A549 (cell line): ENCODE measurements at regions not wholly inside any gene's neighbourhood (a gene's known extent, or its start where the extent isn't known, plus 50 kb on each side); places are given as distances from the start of the nearest gene placed in this dataset.

Experiments used
- ATAC-seq, 2 experiments: fragments of 200-7000 bp in 1 of 2; fragments of >200 bp in 1 of 2; cut with Nextera tagmentation in 1 of 2; cut with Tn5 transposase in 1 of 2; 3 replicates each; pipeline versions ENCODE4 v1.8.0 to v1.9.1; 2018 to 2020; ENCODE audit warnings: mild to moderate bottlenecking in 1 of 2, moderate library complexity in 1 of 2
- CTCF ChIA-PET: fragments of 300-600 bp; sonication (Branson Sonifier 250); formaldehyde crosslinking; extraction: SDS; loops from one replicate; lab custom pipeline; 2021; ENCODE audit warnings: antibody characterized with exemption, inconsistent platforms; lab: Yijun Ruan, JAX
- POLR2A ChIA-PET: fragments of 350-600 bp; formaldehyde crosslinking; extraction: SDS; loops from one replicate; lab custom pipeline; 2021; ENCODE audit warnings: antibody characterized with exemption, inconsistent platforms; lab: Yijun Ruan, JAX
- DNase-seq, 2 experiments: peaks; one replicate each; pipeline versions ENCODE4 v3.0.0 to v3.0.0-alpha.2; 2011 to 2016; ENCODE audit warnings: low read depth in 1 of 2, low spot score in 1 of 2
- FAIRE-seq: peaks from 2 replicates; lab custom pipeline; 2011; peaks lifted over from hg19 to GRCh38; lab: Jason Lieb, UNC
- H3K27ac ChIP-seq, 2 experiments: fragments of >200 bp; sonication (Bioruptor Twin); formaldehyde crosslinking; 3 replicates each; pipeline ENCODE4 v1.5.1; 2016 to 2017
- H3K4me1 ChIP-seq: fragments of >200 bp; sonication (Bioruptor Twin); formaldehyde crosslinking; 3 replicates; pipeline ENCODE4 v1.6.1; 2016
- H3K4me2 ChIP-seq: fragments of >200 bp; sonication (Bioruptor Twin); formaldehyde crosslinking; 3 replicates; pipeline ENCODE4 v1.6.1; 2016
- H3K4me3 ChIP-seq: fragments of >200 bp; sonication (Bioruptor Twin); formaldehyde crosslinking; 3 replicates; pipeline ENCODE4 v1.5.1; 2016
- H3K9me3 ChIP-seq: fragments of >200 bp; sonication (Bioruptor Twin); formaldehyde crosslinking; 3 replicates; pipeline ENCODE4 v1.6.1; 2016
- ATOH8 ChIP-seq: fragments of 250-450 bp; sonication (Bioruptor Pico); IDR thresholded peaks from 2 replicates; pipeline ENCODE4 v1.5.0; 2020; ENCODE audit warnings: low read depth, mild to moderate bottlenecking, moderate library complexity
- CBX2 ChIP-seq: fragments of 200-600 bp; sonication (generic); IDR thresholded peaks from 2 replicates; pipeline ENCODE4 v1.6.1; 2016; ENCODE audit warnings: low read depth, mild to moderate bottlenecking, borderline replicate concordance
- CBX8 ChIP-seq: fragments of 200-600 bp; sonication (generic); IDR thresholded peaks from 2 replicates; pipeline ENCODE4 v1.6.1; 2016
- CEBPB ChIP-seq, 2 experiments: fragments of >200 bp in 1 of 2; sonication (Bioruptor Twin) in 1 of 2; formaldehyde crosslinking in 1 of 2; IDR thresholded peaks; 2 replicates each; pipeline ENCODE4 v1.6.1; 2012 to 2016
- E2F6 ChIP-seq: IDR thresholded peaks from 2 replicates; pipeline ENCODE4 v1.6.1; 2012; ENCODE audit warnings: low read depth, borderline replicate concordance
- EHF ChIP-seq: fragments of 250-450 bp; sonication (Bioruptor Pico); IDR thresholded peaks from 2 replicates; pipeline ENCODE4 v1.5.0; 2020; ENCODE audit warnings: mild to moderate bottlenecking
- EHMT2 ChIP-seq: fragments of 200-600 bp; sonication (generic); IDR thresholded peaks from 2 replicates; pipeline ENCODE4 v1.6.1; 2016; ENCODE audit warnings: antibody characterized with exemption, low read depth, mild to moderate bottlenecking, moderate library complexity
- FOSL2 ChIP-seq, 2 experiments: fragments of 450-650 bp in 1 of 2; fragments of >200 bp in 1 of 2; sonication (Bioruptor Twin) in 1 of 2; formaldehyde crosslinking; IDR thresholded peaks; 2 replicates each; pipeline versions ENCODE4 v1.5.0 to v1.6.1; 2016 to 2020; ENCODE audit warnings: mild to moderate bottlenecking in 1 of 2, moderate library complexity in 1 of 2
- HDAC2 ChIP-seq: fragments of 200-600 bp; sonication (generic); IDR thresholded peaks from 2 replicates; pipeline ENCODE4 v1.6.1; 2016
- HES2 ChIP-seq: fragments of >200 bp; sonication (Bioruptor Twin); formaldehyde crosslinking; IDR thresholded peaks from 2 replicates; pipeline ENCODE4 v1.6.1; 2016
- HMGXB4 ChIP-seq: fragments of 250-450 bp; sonication (Bioruptor Pico); IDR thresholded peaks from 2 replicates; pipeline ENCODE4 v1.5.0; 2021; ENCODE audit warnings: mild to moderate bottlenecking, moderate library complexity, borderline replicate concordance
- JUN ChIP-seq, 2 experiments: fragments of >200 bp; sonication (Bioruptor Twin); formaldehyde crosslinking; IDR thresholded peaks; 2 replicates in 1 of 2; 3 replicates in 1 of 2; pipeline ENCODE4 v1.6.1; 2016 to 2017
- JUNB ChIP-seq: fragments of >200 bp; sonication (Bioruptor Twin); formaldehyde crosslinking; IDR thresholded peaks from 2 replicates; pipeline ENCODE4 v1.6.1; 2016
- KDM1A ChIP-seq: fragments of 200-600 bp; sonication (generic); IDR thresholded peaks from 2 replicates; pipeline ENCODE4 v1.6.1; 2016; ENCODE audit warnings: low read depth, mild to moderate bottlenecking
- MAFK ChIP-seq: fragments of 450-650 bp; IDR thresholded peaks from 2 replicates; pipeline ENCODE4 v1.6.1; 2014; ENCODE audit not compliant: partially characterized antibody
- MAZ ChIP-seq: fragments of 150-350 bp; IDR thresholded peaks from 2 replicates; pipeline ENCODE4 v1.6.1; 2014; ENCODE audit warnings: antibody characterized with exemption, low read depth, low read length, borderline replicate concordance
- MYC ChIP-seq: IDR thresholded peaks from 2 replicates; pipeline ENCODE4 v1.6.1; 2012; ENCODE audit warnings: mild to moderate bottlenecking, inconsistent platforms, low read length, improper control_type of control experiment, borderline replicate concordance
- NFE2L2 ChIP-seq: fragments of 150-350 bp; conservative IDR thresholded peaks from 2 replicates; pipeline ENCODE4 v1.6.1; 2014; ENCODE audit warnings: low read length
- PHF8 ChIP-seq: fragments of 200-600 bp; sonication (generic); IDR thresholded peaks from 2 replicates; pipeline ENCODE4 v1.6.1; 2016; ENCODE audit warnings: low read depth, mild to moderate bottlenecking, antibody characterized with exemption, moderate library complexity, borderline replicate concordance
- POLR2A ChIP-seq: IDR thresholded peaks from 2 replicates; pipeline ENCODE4 v1.6.1; 2012; ENCODE audit warnings: mild to moderate bottlenecking, low read length
- POLR2AphosphoS2 ChIP-seq: conservative IDR thresholded peaks from 2 replicates; pipeline ENCODE4 v1.6.1; 2012; ENCODE audit warnings: low read length, improper control_type of control experiment, inconsistent platforms
- REST ChIP-seq: fragments of 200-600 bp; sonication (generic); IDR thresholded peaks from 2 replicates; pipeline ENCODE4 v1.6.1; 2016; ENCODE audit warnings: antibody characterized with exemption, mild to moderate bottlenecking, moderate library complexity
- RNF2 ChIP-seq: fragments of 200-600 bp; sonication (generic); IDR thresholded peaks from 2 replicates; pipeline ENCODE4 v1.6.1; 2016; ENCODE audit warnings: low read depth, mild to moderate bottlenecking, antibody characterized with exemption, moderate library complexity, borderline replicate concordance
- SMC3 ChIP-seq: fragments of >200 bp; sonication (Bioruptor Twin); formaldehyde crosslinking; IDR thresholded peaks from 3 replicates; pipeline ENCODE4 v1.6.1; 2018; ENCODE audit warnings: inconsistent platforms
- ZC3H11A ChIP-seq: fragments of 450-650 bp; IDR thresholded peaks from 2 replicates; pipeline ENCODE4 v1.6.1; 2014; ENCODE audit warnings: antibody characterized with exemption, mild to moderate bottlenecking
- ZFP36 ChIP-seq: fragments of 450-650 bp; IDR thresholded peaks from 2 replicates; pipeline ENCODE4 v1.6.1; 2014; ENCODE audit warnings: borderline replicate concordance; ENCODE audit not compliant: partially characterized antibody
- ZSCAN20 ChIP-seq: fragments of 250-450 bp; sonication (Bioruptor Pico); IDR thresholded peaks from 2 replicates; pipeline ENCODE4 v1.8.0; 2022; ENCODE audit warnings: mild to moderate bottlenecking, moderate library complexity
- WGBS: methylation state at CpG from one replicate; pipeline ENCODE4 v1.1.6; 2017; ENCODE audit errors: missing lambda C conversion rate; 5-methylcytosine and 5-hydroxymethylcytosine counted together

- Histone ChIP-seq H3K4me3 (no peak overlapping the region), H3K9me3 (no peaks in the 10 kb centered on the region), H3K4me2 (no peak overlapping the region), H3K4me1 (no peaks in the 10 kb centered on the region), H3K27ac (no peak overlapping the region)
- no peak for DNase-seq
- 53% methylated on average over 3 of the region's 3 CpGs for WGBS
- ChIA-PET POLR2A (no interaction called here), CTCF (interaction anchor here (0.6 to 1.6 kb wide), 2 partner anchors 24 to 110 kb away, joined by 3 to 4 read pairs; no protein-coding TSS in a partner anchor)
- no peak for FAIRE-seq
- TF ChIP-seq ZFP36 (no peak), JUN (IDR thresholded peaks at IDR 0.05) (no peak)
- ATAC-seq: no peak
Measured at GRCh38 chr6:108755257-108756240, 92.7 kb upstream of the ARMC2 start.

GRCh38 chr6:108757357-108757756 lies 90.9 kb upstream of the ARMC2 start:
- Histone ChIP-seq H3K27ac (no peak overlapping the region), H3K9me3 (no peaks in the 10 kb centered on the region), H3K4me3 (no peak overlapping the region), H3K4me1 (no peaks in the 10 kb centered on the region), H3K4me2 (no peak overlapping the region)
- DNase-seq (no peak), ATAC-seq (no peak), FAIRE-seq (no peak)
- TF ChIP-seq CBX8: no peak
- TF ChIP-seq EHF (CRISPR knock-in tag): no peak
- TF ChIP-seq CBX2: no peak
- no peak for TF ChIP-seq HDAC2
- TF ChIP-seq ATOH8: no peak
- no peak for TF ChIP-seq ZC3H11A
- TF ChIP-seq CEBPB (IDR thresholded peaks at IDR 0.05): no peak
- no peak for TF ChIP-seq ZSCAN20 (CRISPR knock-in tag)
- no peak for TF ChIP-seq POLR2AphosphoS2
- no peak for TF ChIP-seq FOSL2 (IDR thresholded peaks at IDR 0.05)
- TF ChIP-seq FOSL2 (CRISPR knock-in tag; IDR thresholded peaks at IDR 0.05): no peak
- no peak for TF ChIP-seq RNF2
- TF ChIP-seq POLR2A: no peak
- no peak for TF ChIP-seq MAZ
- no peak for TF ChIP-seq EHMT2
- TF ChIP-seq KDM1A: no peak
- no peak for TF ChIP-seq SMC3
- TF ChIP-seq JUNB: no peak
- 84% methylated on average over 1 of the region's 1 CpG for WGBS
- CTCF ChIA-PET: no interaction called here
- POLR2A ChIA-PET: no interaction called here

GRCh38 chr6:108758884-108759283 lies 89.3 kb upstream of the ARMC2 start:
- Histone ChIP-seq H3K4me2 (no peak overlapping the region), H3K9me3 (no peaks in the 10 kb centered on the region), H3K4me3 (no peak overlapping the region), H3K27ac (no peak overlapping the region), H3K4me1 (no peaks in the 10 kb centered on the region)
- POLR2A ChIA-PET: no interaction called here
- FAIRE-seq: no peak
- no peak for DNase-seq
- CTCF ChIA-PET: interaction anchor here (0.6 kb wide), 1 partner anchor 507 kb away, joined by 3 read pairs; no protein-coding TSS in a partner anchor
- WGBS: 86% methylated on average over 4 of the region's 5 CpGs
- no peak for ATAC-seq
- TF ChIP-seq MAFK (no peak), NFE2L2 (no peak), ZC3H11A (no peak), REST (no peak), HES2 (no peak), HMGXB4 (CRISPR knock-in tag) (no peak), MYC (no peak), E2F6 (no peak), JUN (IDR thresholded peaks at IDR 0.05) (no peak), JUNB (no peak), CBX8 (no peak), HDAC2 (no peak), PHF8 (no peak)
